ENCODE measurements at regions not wholly inside any gene's neighbourhood (a gene's known extent, or its start where the extent isn't known, plus 50 kb on each side); places are given as distances from the start of the nearest gene placed in this dataset.

GRCh38 chr5:107254214-107254901, 416.4 kb downstream of the EFNA5 start:
- no peak for TF ChIP-seq RAD21 (IDR thresholded peaks at IDR 0.05; ENCODE audit: low read length)
- TF ChIP-seq CTCF (conservative IDR thresholded peaks at IDR 0.05; ENCODE audit: low read depth, low read length), result no peak

Data from IMR-90 (cell line).